Right lobe of liver (tissue), 6 donors: ENCODE measurements at regions not wholly inside any gene's neighbourhood (a gene's known extent, or its start where the extent isn't known, plus 50 kb on each side); places are given as distances from the start of the nearest gene placed in this dataset.

ENCODE experiments used
- ATAC-seq, 4 donors: fragments of 200-7000 bp; cut with Tn5 transposase; one replicate each; pipeline ENCODE4 v1.9.1; 2020; ENCODE audit warnings: mild to moderate bottlenecking in 4 of 4, moderate library complexity in 4 of 4
- DNase-seq, 3 donors: peaks; one replicate each; pipeline ENCODE4 v3.0.0-alpha.2; 2020
- H3K27ac ChIP-seq, 3 donors: fragments of 200-600 bp; one replicate each; pipeline ENCODE4 v1.8.0; 2022
- H3K27me3 ChIP-seq, 2 donors: fragments of 200-600 bp; one replicate each; pipeline ENCODE4 v1.8.0; 2022
- H3K36me3 ChIP-seq, 4 donors: fragments of 200-600 bp; sonication (generic) in 1 of 4; one replicate each; pipeline versions ENCODE4 v1.5.1 to v1.8.0; 2017 to 2022; ENCODE audit warnings: control low read depth in 1 of 4
- H3K4me1 ChIP-seq, 4 donors: fragments of 200-600 bp; sonication (generic) in 1 of 4; one replicate each; pipeline versions ENCODE4 v1.5.1 to v1.8.0; 2017 to 2022; ENCODE audit warnings: control low read depth in 1 of 4
- H3K4me3 ChIP-seq, 3 donors: fragments of 200-600 bp; one replicate each; pipeline ENCODE4 v1.8.0; 2022
- H3K9me3 ChIP-seq, 4 donors: fragments of 200-600 bp; sonication (generic) in 1 of 4; one replicate each; pipeline versions ENCODE4 v1.5.1 to v1.8.0; 2017 to 2022; ENCODE audit warnings: control low read depth in 1 of 4
- POLR2A ChIP-seq: fragments of 450-650 bp; IDR thresholded peaks from one replicate; pipeline ENCODE4 v1.6.1; 2017; ENCODE audit warnings: antibody characterized with exemption, mild to moderate bottlenecking
- whole genome bisulfite sequencing: methylation state at CpG from one replicate; pipeline ENCODE4 v1.1.6; 2018; ENCODE audit warnings: low coverage, low lambda C conversion rate; ENCODE audit not compliant: insufficient coverage; ENCODE audit errors: missing lambda C conversion rate; 5-methylcytosine and 5-hydroxymethylcytosine counted together
- intact Hi-C, 2 donors: fragments of 100-400 bp; cut with DNase I; formaldehyde crosslinking; loops; one replicate each; pipeline versions ENCODE4 v1.11.2 to v1.14.1; 2022
- TF ChIP-seq, protein P1 (sequence below), 4 donors: fragments of 200-600 bp in 3 of 4; fragments of 450-650 bp in 1 of 4; IDR thresholded peaks; one replicate each; pipeline versions ENCODE4 v1.5.1 to v1.8.0; 2016 to 2022; ENCODE audit warnings: antibody characterized with exemption in 4 of 4, mild to moderate bottlenecking in 2 of 4
- donor health status: DM: no; HTN: yes; CAD: no.
- donor health status: DM: no; HTN: no; CAD: no.
- donor health status: DM: no; HTN: no; CAD: no.
- donor health status: DM: no; HTN: yes; CAD: no.
- donor health status: DM: no; HTN: yes; CAD: no.

DNA sequence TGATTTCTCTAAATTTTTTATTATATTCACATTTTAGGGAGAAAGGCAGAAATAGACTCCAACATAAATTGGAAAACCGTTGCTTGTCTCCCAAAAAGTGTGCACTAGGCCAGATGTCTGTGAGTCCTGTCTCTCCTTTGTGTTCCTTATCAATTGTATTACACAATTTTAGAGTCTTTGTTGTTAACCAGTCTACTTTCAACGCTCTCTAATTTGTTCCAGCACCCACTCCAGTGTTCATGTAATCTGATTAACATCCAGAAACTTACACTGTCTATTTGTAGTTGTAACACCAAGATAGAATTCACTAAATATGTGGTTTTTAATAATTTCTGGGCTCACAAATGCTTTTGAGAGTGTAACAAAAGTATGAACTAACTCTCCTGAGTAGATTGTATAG lies 195.6 kb downstream of the FSIP2 start:
- 79% methylated on average over 2 of the region's 2 CpGs for WGBS
- Histone ChIP-seq H3K36me3 (no peaks in the 10 kb centered on the region), H3K9me3 (no peaks in the 10 kb centered on the region), H3K4me3 (no peak overlapping the region), H3K4me1 (no peaks in the 10 kb centered on the region), H3K27me3 (no peaks in the 10 kb centered on the region), H3K27ac (no peak overlapping the region)
- ATAC-seq (no peak), DNase-seq (no peak)
- intact Hi-C loops = no loop called here
- no peak for TF ChIP-seq POLR2A
- TF ChIP-seq, protein P1, sequence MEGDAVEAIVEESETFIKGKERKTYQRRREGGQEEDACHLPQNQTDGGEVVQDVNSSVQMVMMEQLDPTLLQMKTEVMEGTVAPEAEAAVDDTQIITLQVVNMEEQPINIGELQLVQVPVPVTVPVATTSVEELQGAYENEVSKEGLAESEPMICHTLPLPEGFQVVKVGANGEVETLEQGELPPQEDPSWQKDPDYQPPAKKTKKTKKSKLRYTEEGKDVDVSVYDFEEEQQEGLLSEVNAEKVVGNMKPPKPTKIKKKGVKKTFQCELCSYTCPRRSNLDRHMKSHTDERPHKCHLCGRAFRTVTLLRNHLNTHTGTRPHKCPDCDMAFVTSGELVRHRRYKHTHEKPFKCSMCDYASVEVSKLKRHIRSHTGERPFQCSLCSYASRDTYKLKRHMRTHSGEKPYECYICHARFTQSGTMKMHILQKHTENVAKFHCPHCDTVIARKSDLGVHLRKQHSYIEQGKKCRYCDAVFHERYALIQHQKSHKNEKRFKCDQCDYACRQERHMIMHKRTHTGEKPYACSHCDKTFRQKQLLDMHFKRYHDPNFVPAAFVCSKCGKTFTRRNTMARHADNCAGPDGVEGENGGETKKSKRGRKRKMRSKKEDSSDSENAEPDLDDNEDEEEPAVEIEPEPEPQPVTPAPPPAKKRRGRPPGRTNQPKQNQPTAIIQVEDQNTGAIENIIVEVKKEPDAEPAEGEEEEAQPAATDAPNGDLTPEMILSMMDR (IDR thresholded peaks at IDR 0.05) = no peak

DNA sequence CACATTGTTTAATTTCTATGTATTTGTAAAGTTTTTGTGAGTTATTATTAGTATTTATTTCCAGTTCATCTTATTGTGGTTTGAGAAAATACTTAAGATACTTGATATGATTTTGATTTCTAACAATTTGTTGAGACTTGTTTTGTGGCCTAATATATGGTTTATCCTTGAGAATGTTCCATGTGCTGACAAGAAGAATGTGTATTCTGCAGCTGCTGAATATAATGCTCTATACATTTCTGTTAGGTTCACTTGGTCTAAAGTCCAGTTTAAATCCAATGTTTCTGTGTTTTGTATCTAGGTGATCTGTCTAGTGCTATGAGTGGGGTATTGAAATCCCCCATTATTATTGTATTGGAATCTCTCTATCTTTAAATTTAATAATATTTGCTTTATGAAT lies 201.3 kb downstream of the FSIP2 start:
- H3K36me3 ChIP-seq = no peaks in the 10 kb centered on the region
- TF ChIP-seq POLR2A = no peak
- TF ChIP-seq, protein P1 (IDR thresholded peaks at IDR 0.05) = no peak
- no peaks in the 10 kb centered on the region for H3K4me1 ChIP-seq
- H3K27ac ChIP-seq = no peak overlapping the region
- H3K27me3 ChIP-seq = no peaks in the 10 kb centered on the region
- intact Hi-C loops = no loop called here
- ATAC-seq (no peak), DNase-seq (no peak)
- H3K9me3 ChIP-seq = peaks cover 0 to 9% (median 0%) of the 10 kb centered on the region in 4 donors
- H3K4me3 ChIP-seq = no peak overlapping the region

DNA sequence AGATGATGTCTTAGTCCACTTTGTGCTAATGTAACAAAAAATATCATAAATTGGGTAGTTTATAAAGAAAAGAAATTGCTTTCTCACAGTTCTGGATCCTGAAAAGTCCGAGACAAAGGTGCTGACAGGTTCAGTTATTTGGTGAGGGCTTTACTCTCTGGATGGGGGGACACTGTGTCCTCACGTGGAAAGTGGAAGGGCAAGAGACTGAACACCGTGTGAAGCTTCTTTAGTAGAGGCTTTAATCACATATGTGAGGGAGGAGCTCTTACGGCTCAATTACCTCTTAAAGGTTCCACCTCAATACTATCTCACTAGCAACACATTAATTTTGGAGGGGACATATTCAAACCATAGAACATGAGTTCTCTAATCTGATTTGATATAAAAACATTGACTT lies 204.3 kb downstream of the FSIP2 start:
- no peak overlapping the region for H3K27ac ChIP-seq
- DNase-seq (no peak), ATAC-seq (no peak)
- no peaks in the 10 kb centered on the region for H3K36me3 ChIP-seq
- WGBS = 72% methylated on average over 2 of the region's 4 CpGs
- no peak overlapping the region for H3K4me3 ChIP-seq
- H3K4me1 ChIP-seq = no peaks in the 10 kb centered on the region
- peaks cover 0 to 9% (median 0%) of the 10 kb centered on the region in 4 donors for H3K9me3 ChIP-seq
- TF ChIP-seq, protein P1 (IDR thresholded peaks at IDR 0.05) = no peak
- TF ChIP-seq POLR2A = no peak
- intact Hi-C loops = no loop called here
- H3K27me3 ChIP-seq = no peaks in the 10 kb centered on the region

DNA sequence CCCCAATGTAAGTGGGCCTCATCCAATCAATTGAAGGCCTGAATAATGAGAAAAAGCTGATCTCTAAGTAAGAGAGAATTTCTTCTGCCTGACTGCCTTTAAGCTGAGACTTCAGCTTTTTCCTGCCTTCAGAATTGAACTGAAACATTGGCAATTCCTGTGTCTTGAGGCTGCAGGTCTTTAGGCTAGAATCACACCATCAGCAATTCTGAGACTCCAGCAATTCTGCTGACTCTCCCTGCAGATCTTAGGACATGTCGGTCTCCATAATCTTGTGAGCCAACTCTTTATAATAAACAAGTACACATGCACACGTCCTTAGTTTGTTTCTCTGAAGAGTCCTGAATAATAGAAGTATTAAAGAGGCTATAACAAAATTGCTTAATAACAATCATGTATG lies 209.1 kb downstream of the FSIP2 start:
- Histone ChIP-seq H3K4me1 (no peaks in the 10 kb centered on the region), H3K27ac (no peak overlapping the region), H3K27me3 (no peaks in the 10 kb centered on the region), H3K4me3 (no peak overlapping the region), H3K9me3 (peaks cover 0 to under 1% (median 0%) of the 10 kb centered on the region in 4 donors), H3K36me3 (no peaks in the 10 kb centered on the region)
- no peak for DNase-seq
- no peak for ATAC-seq
- 71% methylated on average over 2 of the region's 2 CpGs for WGBS
- TF ChIP-seq POLR2A = no peak
- TF ChIP-seq, protein P1 (IDR thresholded peaks at IDR 0.05) = no peak
- intact Hi-C loops = no loop called here

DNA sequence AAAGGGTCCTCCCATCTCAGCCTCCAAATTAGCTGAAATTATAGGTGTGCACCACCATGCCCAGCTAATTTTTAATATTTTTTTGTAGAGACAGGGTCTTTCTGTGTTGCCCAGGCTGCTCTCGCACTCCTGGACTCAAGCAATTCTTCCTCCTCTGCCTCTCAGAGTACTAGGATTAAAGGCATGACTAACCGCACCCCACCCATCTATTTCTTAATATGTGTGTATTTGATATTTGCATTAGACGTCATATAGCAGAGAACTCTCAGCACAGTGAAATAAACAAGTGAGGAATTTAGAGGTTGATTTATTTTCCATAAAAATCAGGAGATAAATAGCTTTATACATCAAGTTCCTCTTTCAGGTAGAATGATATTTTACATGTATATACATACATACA lies 213.5 kb downstream of the FSIP2 start:
- no peaks in the 10 kb centered on the region for H3K4me1 ChIP-seq
- no peak overlapping the region for H3K4me3 ChIP-seq
- 97% methylated on average over 3 of the region's 3 CpGs for WGBS
- H3K27me3 ChIP-seq = no peaks in the 10 kb centered on the region
- H3K36me3 ChIP-seq = no peaks in the 10 kb centered on the region
- DNase-seq (no peak), ATAC-seq (no peak)
- no peaks in the 10 kb centered on the region for H3K9me3 ChIP-seq
- TF ChIP-seq POLR2A = no peak
- TF ChIP-seq, protein P1 (IDR thresholded peaks at IDR 0.05) = no peak
- intact Hi-C loops = no loop called here
- H3K27ac ChIP-seq = no peak overlapping the region
